Neural progenitor cell (in vitro differentiated cells): ENCODE measurements at regions not wholly inside any gene's neighbourhood (a gene's known extent, or its start where the extent isn't known, plus 50 kb on each side); places are given as distances from the start of the nearest gene placed in this dataset.

Source experiments
- CTCF ChIP-seq: fragments of 200-600 bp; sonication (generic); IDR thresholded peaks from 2 replicates; pipeline ENCODE4 v1.5.1; 2017; ENCODE audit warnings: antibody characterized with exemption, mild to moderate bottlenecking
- EZH2 ChIP-seq: fragments of 200-600 bp; sonication (generic); IDR thresholded peaks from 2 replicates; pipeline ENCODE4 v1.6.1; 2017; ENCODE audit warnings: antibody characterized with exemption, mild to moderate bottlenecking, moderate library complexity
- EZH2phosphoT487 ChIP-seq: fragments of 200-600 bp; sonication (generic); IDR thresholded peaks from 2 replicates; pipeline ENCODE4 v1.6.1; 2017; ENCODE audit warnings: antibody characterized with exemption

GRCh38 chr5:16390825-16391224, 74.8 kb downstream of the ZNF622 start:
- TF ChIP-seq CTCF (no peak), EZH2 (no peak), EZH2phosphoT487 (no peak)
